ENCODE measurements at regions not wholly inside any gene's neighbourhood (a gene's known extent, or its start where the extent isn't known, plus 50 kb on each side); places are given as distances from the start of the nearest gene placed in this dataset.

GRCh38 chr5:102691434-102691833 is 63.7 kb upstream of the PAM start:
- Histone ChIP-seq H3K4ac (replicated peaks; ENCODE audit: insufficient read length, low read depth, low read length) (no peak overlapping the region), H3K27ac (ENCODE audit: low read depth, low read length) (no peak overlapping the region), H2BK120ac (replicated peaks; ENCODE audit: low read depth, low read length) (no peak overlapping the region), H3K36me3 (ENCODE audit: control insufficient read depth in 2 of 4, insufficient read depth in 4 of 4, low read length in 3 of 4) (no peaks in the 10 kb centered on the region), H4K5ac (ENCODE audit: insufficient read length, low read depth, low read length) (no peak overlapping the region), H3K79me2 (ENCODE audit: control insufficient read depth in 1 of 2, insufficient read depth in 2 of 2, low read length in 2 of 2) (no peaks in the 10 kb centered on the region), H3K56ac (replicated peaks; ENCODE audit: insufficient read length, low read depth, low read length) (no peak overlapping the region), H2BK20ac (ENCODE audit: low read length) (no peak overlapping the region), H3K4me1 (replicated peaks in 1 of 4; ENCODE audit: control insufficient read depth in 3 of 4, insufficient read depth in 4 of 4, low read length in 3 of 4) (no peaks in the 10 kb centered on the region), H2AK5ac (ENCODE audit: low read depth, low read length) (no peak overlapping the region), H3K4me2 (ENCODE audit: insufficient read depth in 1 of 2, low read depth in 2 of 2, low read length in 2 of 2) (no peak overlapping the region), H2AFZ (ENCODE audit: low read length) (no peak overlapping the region), H3K27me3 (replicated peaks in 1 of 4; ENCODE audit: control insufficient read depth in 3 of 4, extremely low read depth in 1 of 4, insufficient read depth in 3 of 4, low read length in 3 of 4) (no peaks in the 10 kb centered on the region), H2BK5ac (ENCODE audit: low read depth, low read length) (no peak overlapping the region), H3K18ac (ENCODE audit: extremely low read depth, low read length) (no peak overlapping the region), H3K79me1 (ENCODE audit: low read depth, low read length) (no peaks in the 10 kb centered on the region), H3K23me2 (ENCODE audit: low read depth, low read length) (no peaks in the 10 kb centered on the region), H4K20me1 (replicated peaks in 1 of 2; ENCODE audit: control insufficient read depth in 1 of 2, insufficient read depth in 2 of 2, low read length in 2 of 2) (no peaks in the 10 kb centered on the region), H3K14ac (ENCODE audit: insufficient read length) (no peak overlapping the region), H2BK15ac (ENCODE audit: low read length) (no peak overlapping the region), H4K8ac (ENCODE audit: extremely low read depth, insufficient read depth, low read length) (no peak overlapping the region), H3K9me3 (ENCODE audit: insufficient read depth in 2 of 2, low read depth in 1 of 2, low read length in 1 of 2) (peaks cover 16 to 18% of the 10 kb centered on the region in 2 experiments), H3K4me3 (ENCODE audit: extremely low read depth in 1 of 4, insufficient read depth in 2 of 4, low read depth in 3 of 4, low read length in 4 of 4) (no peak overlapping the region), H2BK12ac (ENCODE audit: low read depth, low read length) (no peak overlapping the region), H3K9ac (replicated peaks in 1 of 4; ENCODE audit: extremely low read depth in 1 of 4, low read depth in 3 of 4, low read length in 3 of 4) (no peak overlapping the region), H3K23ac (ENCODE audit: insufficient read length) (no peak overlapping the region), H4K91ac (replicated peaks; ENCODE audit: insufficient read length, low read length) (no peak overlapping the region)
- DNase-seq (ENCODE audit: low read depth in 1 of 2, low spot score in 2 of 2): no peak
- ChIA-PET POLR2A (ENCODE audit: partially characterized antibody) (no interaction called here), CTCF (ENCODE audit: partially characterized antibody) (interaction anchor here (0.6 to 3.8 kb wide), 4 partner anchors 10 to 210 kb away, joined by 3 to 20 read pairs (median 3); no protein-coding TSS in a partner anchor)
- WGBS, 2 experiments (ENCODE audit: extremely low coverage in 1 of 2, insufficient coverage in 1 of 2, insufficient read length in 1 of 2, insufficient replicate concordance in 2 of 2, low coverage in 1 of 2, low lambda C conversion rate in 2 of 2, missing lambda C conversion rate in 1 of 2): 87% methylated on average over 1 of the region's 1 CpG; no CpG with 5 or more reads in 1 of the 2 experiments
- TF ChIP-seq KDM5A (IDR thresholded peaks at IDR 0.05; ENCODE audit: low read length): no peak
- no peak for TF ChIP-seq RAD21 (IDR thresholded peaks at IDR 0.05 in 1 of 2, conservative IDR thresholded peaks at IDR 0.05 in 1 of 2; ENCODE audit: low read depth in 2 of 2, low read length in 2 of 2)
- no peak for FAIRE-seq
